AG04450 (cell line): ENCODE measurements at regions not wholly inside any gene's neighbourhood (a gene's known extent, or its start where the extent isn't known, plus 50 kb on each side); places are given as distances from the start of the nearest gene placed in this dataset.

ENCODE experiments used
- CTCF ChIA-PET: fragments of 300-600, 350-600 bp; formaldehyde crosslinking; extraction: SDS; loops from one replicate; lab custom pipeline; 2022; ENCODE audit warnings: antibody characterized with exemption, inconsistent platforms; lab: Charles Lee
- POLR2A ChIA-PET: fragments of 350-600 bp; formaldehyde crosslinking; extraction: SDS; loops from one replicate; lab custom pipeline; 2021; ENCODE audit warnings: antibody characterized with exemption, inconsistent platforms; lab: Yijun Ruan, JAX
- DNase-seq: peaks from one replicate; pipeline ENCODE4 v3.0.0-alpha.2; 2011; ENCODE audit warnings: low read depth, low spot score
- H3K27ac ChIP-seq: one replicate; pipeline ENCODE4 v1.5.1; 2012; ENCODE audit warnings: low read depth, low read length, control low read depth
- H3K27me3 ChIP-seq: one replicate; pipeline ENCODE4 v1.6.0; 2012; ENCODE audit warnings: low read length; ENCODE audit not compliant: control insufficient read depth, insufficient read depth
- H3K4me3 ChIP-seq: 2 replicates; pipeline ENCODE4 v1.5.1; 2011; ENCODE audit warnings: mild to moderate bottlenecking, low read depth, low read length, control low read depth
- H3K9me3 ChIP-seq: 2 replicates; pipeline ENCODE4 v1.5.1; 2012; ENCODE audit warnings: low read length; ENCODE audit not compliant: control insufficient read depth, insufficient read depth
- CTCF ChIP-seq: IDR thresholded peaks from 2 replicates; pipeline ENCODE4 v1.5.1; 2011; ENCODE audit warnings: low read depth, low read length, control low read depth, inconsistent platforms

GRCh38 chr1:75673399-75673798, 51.1 kb upstream of the ACADM start:
- no peak for TF ChIP-seq CTCF
- CTCF ChIA-PET, result no interaction called here

GRCh38 chr1:75673885-75674284, 50.6 kb upstream of the ACADM start:
- Histone ChIP-seq H3K27me3 (peaks cover 2% of the 10 kb centered on the region), H3K9me3 (no peaks in the 10 kb centered on the region), H3K27ac (no peak overlapping the region), H3K4me3 (no peak overlapping the region)
- TF ChIP-seq CTCF, result no peak
- DNase-seq, result no peak
- ChIA-PET POLR2A (no interaction called here), CTCF (no interaction called here)

More at GRCh38 chr1:75673399-75673798, 51.1 kb upstream of the ACADM start:
- peaks cover 2% of the 10 kb centered on the region for H3K27me3 ChIP-seq
- no peak overlapping the region for H3K27ac ChIP-seq
- DNase-seq, result no peak
- H3K9me3 ChIP-seq, result no peaks in the 10 kb centered on the region
- POLR2A ChIA-PET, result no interaction called here
- no peak overlapping the region for H3K4me3 ChIP-seq
